ENCODE measurements at regions not wholly inside any gene's neighbourhood (a gene's known extent, or its start where the extent isn't known, plus 50 kb on each side); places are given as distances from the start of the nearest gene placed in this dataset.
"Not testable (repeated sequence)": the region's sequence is repeated elsewhere in the genome, so short reads cannot be mapped to it uniquely, and the experiment has no call there.

DNA sequence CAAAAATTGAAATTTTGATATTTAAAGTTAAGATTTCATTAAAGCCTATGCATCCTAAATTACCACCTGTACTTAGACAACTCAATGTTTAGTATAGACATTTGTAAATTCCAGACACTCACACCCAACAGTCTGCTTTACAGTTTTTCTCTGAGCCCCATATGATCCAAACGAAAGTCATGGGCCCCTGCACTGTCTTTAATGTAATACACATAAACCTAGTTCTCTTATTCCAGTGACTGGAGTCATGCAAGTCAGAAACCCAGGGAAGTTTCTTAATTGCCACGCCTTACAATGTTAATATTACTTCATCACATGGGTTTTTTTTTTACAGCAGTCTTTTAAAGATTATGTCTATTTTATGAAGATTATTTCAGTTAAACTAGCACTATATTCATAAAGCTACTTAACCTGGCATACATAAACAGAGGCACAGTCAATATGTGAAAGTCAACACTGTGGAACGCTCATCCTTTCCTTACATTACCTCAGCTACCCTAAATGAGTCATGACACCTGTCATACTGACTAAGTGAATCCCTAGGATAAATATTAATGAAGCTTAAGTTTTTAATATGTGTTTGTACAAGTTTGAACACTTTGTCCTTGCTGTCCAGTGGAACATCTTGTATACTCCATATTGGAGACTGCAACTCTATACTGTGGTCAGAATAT is 67.7 kb upstream of the H2AZ1 start:
- intact Hi-C loops (cut with micrococcal nuclease), result no loop called here
- peaks cover 0 to 3% of the 10 kb centered on the region in 2 donors for H3K36me3 Mint-ChIP-seq
- no peaks in the 10 kb centered on the region for H3K4me1 ChIP-seq (ENCODE audit: insufficient read depth, low read length)
- peaks cover 9 to 14% of the 10 kb centered on the region in 2 donors for H3K27me3 Mint-ChIP-seq
- H3K9me3 Mint-ChIP-seq, result peaks cover 0 to 3% (median 0%) of the 10 kb centered on the region in 8 donors
- ChIA-PET POLR2A (ENCODE audit: partially characterized antibody) (no interaction called here), CTCF (ENCODE audit: partially characterized antibody) (no interaction called here)
- H3K27me3 ChIP-seq (ENCODE audit: insufficient read depth, low read length), result no peaks in the 10 kb centered on the region
- no peak overlapping the region for H3K4me3 Mint-ChIP-seq
- H3K27ac Mint-ChIP-seq, result no peak overlapping the region
- H3K27ac ChIP-seq (ENCODE audit: low read depth, low read length), result no peak overlapping the region
- H3K36me3 ChIP-seq (ENCODE audit: insufficient read depth, low read length), result no peaks in the 10 kb centered on the region
- H3K4me3 ChIP-seq (ENCODE audit: low read length in 2 of 2), result no peak overlapping the region
- DNase-seq, result no peak
- no peaks in the 10 kb centered on the region for H3K9me3 ChIP-seq (ENCODE audit: control insufficient read depth in 1 of 2, low read length in 2 of 2)
- H3K4me1 Mint-ChIP-seq, result no peaks in the 10 kb centered on the region

DNA sequence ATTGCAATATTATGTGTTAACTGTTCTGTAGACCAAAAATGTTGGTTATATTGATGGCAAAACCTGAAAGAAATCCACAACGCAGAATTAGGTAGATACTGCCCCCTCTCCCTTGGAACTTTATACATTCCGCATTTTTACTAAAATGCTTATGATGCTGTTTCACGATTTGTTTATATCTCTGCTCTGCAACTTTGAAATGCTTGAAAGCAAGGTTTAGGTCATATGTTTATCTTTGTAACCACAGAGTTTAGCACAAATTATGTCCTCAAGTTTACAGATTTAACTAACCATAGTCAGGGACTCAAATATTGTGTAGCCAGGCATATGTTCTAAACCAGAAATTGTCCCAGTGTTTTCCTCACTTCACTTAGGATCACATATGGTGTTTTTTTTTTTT is 66.1 kb upstream of the H2AZ1 start:
- Mint-ChIP-seq H3K27me3 (peaks cover 3 to 10% of the 10 kb centered on the region in 2 donors), H3K27ac (no peak overlapping the region), H3K9me3 (no peaks in the 10 kb centered on the region), H3K4me1 (no peaks in the 10 kb centered on the region), H3K36me3 (no peaks in the 10 kb centered on the region), H3K4me3 (no peak overlapping the region)
- DNase-seq, result no peak
- CTCF ChIA-PET (ENCODE audit: partially characterized antibody), result no interaction called here
- H3K9me3 ChIP-seq (ENCODE audit: control insufficient read depth in 1 of 2, low read length in 2 of 2), result no peaks in the 10 kb centered on the region
- H3K27me3 ChIP-seq (ENCODE audit: insufficient read depth, low read length), result no peaks in the 10 kb centered on the region
- no peaks in the 10 kb centered on the region for H3K36me3 ChIP-seq (ENCODE audit: insufficient read depth, low read length)
- H3K27ac ChIP-seq (ENCODE audit: low read depth, low read length), result no peak overlapping the region
- no peak overlapping the region for H3K4me3 ChIP-seq (ENCODE audit: low read length in 2 of 2)
- POLR2A ChIA-PET (ENCODE audit: partially characterized antibody), result no interaction called here
- no peaks in the 10 kb centered on the region for H3K4me1 ChIP-seq (ENCODE audit: insufficient read depth, low read length)
- intact Hi-C loops (cut with micrococcal nuclease), result no loop called here

DNA sequence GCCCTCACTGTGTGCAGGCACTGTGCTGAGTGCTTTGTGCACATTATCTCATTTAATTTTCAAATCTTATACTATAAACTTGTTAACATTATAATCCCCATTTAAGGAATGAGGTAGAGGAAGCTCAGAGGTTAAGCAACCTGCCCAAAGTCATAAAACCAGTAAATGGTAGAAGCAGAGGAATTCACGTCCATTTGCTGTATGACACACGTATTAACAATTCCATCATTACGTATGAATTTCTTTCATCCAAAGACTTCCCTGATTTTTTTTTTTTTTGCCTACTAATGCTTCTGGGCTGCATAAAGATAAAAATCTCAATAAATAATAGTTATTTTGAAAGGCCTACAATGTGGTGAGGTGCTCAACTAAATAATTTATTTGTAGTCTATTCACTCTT is 64.5 kb upstream of the H2AZ1 start:
- Histone ChIP-seq H3K9me3 (ENCODE audit: control insufficient read depth in 1 of 2, low read length in 2 of 2) (no peaks in the 10 kb centered on the region), H3K27ac (ENCODE audit: low read depth, low read length) (no peak overlapping the region), H3K4me3 (ENCODE audit: low read length in 2 of 2) (no peak overlapping the region), H3K4me1 (ENCODE audit: insufficient read depth, low read length) (no peaks in the 10 kb centered on the region), H3K27me3 (ENCODE audit: insufficient read depth, low read length) (no peaks in the 10 kb centered on the region), H3K36me3 (ENCODE audit: insufficient read depth, low read length) (no peaks in the 10 kb centered on the region)
- DNase-seq, result no peak
- H3K4me1 Mint-ChIP-seq, result no peaks in the 10 kb centered on the region
- no peaks in the 10 kb centered on the region for H3K9me3 Mint-ChIP-seq
- ChIA-PET CTCF (ENCODE audit: partially characterized antibody) (no interaction called here), POLR2A (ENCODE audit: partially characterized antibody) (no interaction called here)
- H3K36me3 Mint-ChIP-seq, result no peaks in the 10 kb centered on the region
- no peak overlapping the region for H3K27ac Mint-ChIP-seq
- peaks cover 0 to 7% of the 10 kb centered on the region in 2 donors for H3K27me3 Mint-ChIP-seq
- intact Hi-C loops (cut with micrococcal nuclease), result no loop called here
- no peak overlapping the region for H3K4me3 Mint-ChIP-seq

DNA sequence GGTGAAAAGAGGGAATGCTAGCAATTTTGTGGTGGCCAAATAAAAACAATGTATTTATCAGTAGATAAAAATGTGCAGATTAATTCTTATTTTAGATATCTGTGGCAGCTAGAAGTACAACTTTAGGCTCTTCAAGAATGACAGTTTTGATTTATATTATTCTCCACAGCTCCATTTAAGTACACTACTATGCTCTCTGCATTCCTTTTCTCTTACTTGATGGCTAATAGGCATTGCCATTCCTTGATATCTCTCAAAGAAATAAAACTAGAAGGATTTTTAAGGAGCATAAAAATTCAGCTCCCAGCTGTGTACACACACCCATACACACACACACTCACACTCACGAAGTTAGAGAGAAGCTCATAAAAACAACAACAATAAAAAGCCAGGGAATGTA is 59.4 kb upstream of the H2AZ1 start:
- DNase-seq, result no peak
- ChIA-PET POLR2A (ENCODE audit: partially characterized antibody) (no interaction called here), CTCF (ENCODE audit: partially characterized antibody) (interaction anchor here (0.8 to 1.3 kb wide), 2 partner anchors 10 to 59 kb away, joined by 4 read pairs; partner anchors contain the start of gene H2AZ1)
- no peak overlapping the region for H3K4me3 Mint-ChIP-seq
- no peaks in the 10 kb centered on the region for H3K9me3 ChIP-seq (ENCODE audit: control insufficient read depth in 1 of 2, low read length in 2 of 2)
- peaks cover 0 to 5% (median 0%) of the 10 kb centered on the region in 8 donors for H3K9me3 Mint-ChIP-seq
- intact Hi-C loops (cut with micrococcal nuclease), result no loop called here
- H3K36me3 ChIP-seq (ENCODE audit: insufficient read depth, low read length), result no peaks in the 10 kb centered on the region
- no peaks in the 10 kb centered on the region for H3K36me3 Mint-ChIP-seq
- H3K27ac ChIP-seq (ENCODE audit: low read depth, low read length), result no peak overlapping the region
- H3K27me3 ChIP-seq (ENCODE audit: insufficient read depth, low read length), result no peaks in the 10 kb centered on the region
- no peaks in the 10 kb centered on the region for H3K4me1 Mint-ChIP-seq
- no peak overlapping the region for H3K27ac Mint-ChIP-seq
- H3K27me3 Mint-ChIP-seq, result peaks cover 2 to 8% of the 10 kb centered on the region in 2 donors
- H3K4me3 ChIP-seq (ENCODE audit: low read length in 2 of 2), result no peak overlapping the region
- H3K4me1 ChIP-seq (ENCODE audit: insufficient read depth, low read length), result no peaks in the 10 kb centered on the region

DNA sequence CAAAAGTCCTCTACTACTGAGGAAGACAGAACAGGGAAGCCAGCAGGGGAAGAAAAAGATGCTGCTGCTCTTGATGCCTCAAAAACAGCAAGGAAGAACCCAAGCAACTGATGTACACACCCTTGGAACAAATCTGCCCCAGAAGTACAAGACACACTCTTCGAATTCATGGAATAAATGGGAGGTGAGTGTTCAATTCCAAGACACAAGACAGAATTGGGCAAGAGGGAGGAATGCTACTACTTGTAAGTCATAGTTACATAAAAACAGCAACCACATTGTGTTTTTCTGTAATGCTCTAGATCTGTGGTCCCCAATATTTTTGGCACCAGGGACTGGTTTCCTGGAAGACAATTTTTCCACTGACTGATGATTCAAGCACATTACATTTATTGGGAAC is 58.0 kb upstream of the H2AZ1 start:
- no peak overlapping the region for H3K4me3 Mint-ChIP-seq
- Histone ChIP-seq H3K9me3 (ENCODE audit: control insufficient read depth in 1 of 2, low read length in 2 of 2) (no peaks in the 10 kb centered on the region), H3K27ac (ENCODE audit: low read depth, low read length) (no peak overlapping the region), H3K4me3 (ENCODE audit: low read length in 2 of 2) (no peak overlapping the region), H3K27me3 (ENCODE audit: insufficient read depth, low read length) (no peaks in the 10 kb centered on the region), H3K36me3 (ENCODE audit: insufficient read depth, low read length) (no peaks in the 10 kb centered on the region), H3K4me1 (ENCODE audit: insufficient read depth, low read length) (no peaks in the 10 kb centered on the region)
- CTCF ChIA-PET (ENCODE audit: partially characterized antibody), result no interaction called here
- no peak overlapping the region for H3K27ac Mint-ChIP-seq
- no peaks in the 10 kb centered on the region for H3K36me3 Mint-ChIP-seq
- POLR2A ChIA-PET (ENCODE audit: partially characterized antibody), result no interaction called here
- peaks cover 2 to 8% of the 10 kb centered on the region in 2 donors for H3K27me3 Mint-ChIP-seq
- intact Hi-C loops (cut with micrococcal nuclease), result no loop called here
- H3K9me3 Mint-ChIP-seq, result peaks cover 0 to 5% (median 0%) of the 10 kb centered on the region in 8 donors
- DNase-seq, result no peak
- no peaks in the 10 kb centered on the region for H3K4me1 Mint-ChIP-seq

DNA sequence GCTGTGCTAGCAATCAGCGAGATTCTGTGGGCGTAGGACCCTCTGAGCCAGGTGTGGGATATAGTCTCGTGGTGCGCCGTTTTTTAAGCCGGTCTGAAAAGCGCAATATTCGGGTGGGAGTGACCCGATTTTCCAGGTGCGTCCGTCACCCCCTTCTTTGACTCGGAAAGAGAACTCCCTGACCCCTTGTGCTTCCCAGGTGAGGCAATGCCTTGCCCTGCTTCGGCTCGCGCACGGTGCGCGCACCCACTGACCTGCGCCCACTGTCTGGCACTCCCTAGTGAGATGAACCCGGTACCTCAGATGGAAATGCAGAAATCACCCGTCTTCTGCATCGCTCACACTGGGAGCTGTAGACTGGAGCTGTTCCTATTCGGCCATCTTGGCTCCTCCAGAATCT is 56.1 kb upstream of the H2AZ1 start:
- intact Hi-C loops (cut with micrococcal nuclease); H3K27me3 ChIP-seq (ENCODE audit: insufficient read depth, low read length); DNase-seq; H3K9me3 ChIP-seq (ENCODE audit: control insufficient read depth in 1 of 2, low read length in 2 of 2); H3K27ac ChIP-seq (ENCODE audit: low read depth, low read length); H3K4me1 ChIP-seq (ENCODE audit: insufficient read depth, low read length); H3K4me3 ChIP-seq (ENCODE audit: low read length in 2 of 2); H3K27me3 Mint-ChIP-seq; H3K36me3 ChIP-seq (ENCODE audit: insufficient read depth, low read length); H3K27ac Mint-ChIP-seq; H3K9me3 Mint-ChIP-seq; H3K4me3 Mint-ChIP-seq; H3K36me3 Mint-ChIP-seq; H3K4me1 Mint-ChIP-seq; POLR2A ChIA-PET (ENCODE audit: partially characterized antibody): not testable (repeated sequence)
- CTCF ChIA-PET (ENCODE audit: partially characterized antibody), result interaction anchor here (1.4 kb wide), 1 partner anchor 8 kb away, joined by 4 read pairs; no protein-coding TSS in a partner anchor

Measured in CD4-positive, alpha-beta memory T cell (primary cell).